MM.1S (cell line): ENCODE measurements at regions not wholly inside any gene's neighbourhood (a gene's known extent, or its start where the extent isn't known, plus 50 kb on each side); places are given as distances from the start of the nearest gene placed in this dataset.
A peak's percentile ranks its signal among the peaks of the same experiment; 100 is the strongest.

Source experiments
- DNase-seq: peaks from one replicate; pipeline ENCODE4 v3.0.0-alpha.2; 2015
- H2AFZ ChIP-seq: fragments of 300-600 bp; sonication (generic); 2 replicates; pipeline ENCODE4 v1.6.0; 2016; ENCODE audit warnings: antibody characterized with exemption, low read length
- H3F3A ChIP-seq: fragments of 300-600 bp; sonication (generic); 2 replicates; pipeline ENCODE4 v1.6.1; 2016; ENCODE audit warnings: mild to moderate bottlenecking, antibody characterized with exemption, low read length, moderate library complexity, mixed read lengths; ENCODE audit not compliant: insufficient read depth
- H3K27ac ChIP-seq: fragments of 300-600 bp; sonication (generic); 2 replicates; pipeline ENCODE4 v1.5.1; 2016; ENCODE audit warnings: mild to moderate bottlenecking, low read length
- H3K27me3 ChIP-seq: fragments of 300-600 bp; sonication (generic); replicated peaks from 2 replicates; pipeline ENCODE4 v1.6.0; 2016; ENCODE audit warnings: low read length; ENCODE audit not compliant: insufficient read depth
- H3K36me3 ChIP-seq: fragments of 300-600 bp; sonication (generic); replicated peaks from 2 replicates; pipeline ENCODE4 v1.6.1; 2016; ENCODE audit warnings: mild to moderate bottlenecking, low read length, mixed read lengths; ENCODE audit not compliant: insufficient read depth
- H3K4me1 ChIP-seq: fragments of 300-600 bp; sonication (generic); 2 replicates; pipeline ENCODE4 v1.6.1; 2016; ENCODE audit warnings: low read length, mixed read lengths
- H3K4me2 ChIP-seq: fragments of 300-600 bp; sonication (generic); 2 replicates; pipeline ENCODE4 v1.6.0; 2016; ENCODE audit warnings: low read depth, low read length
- H3K4me3 ChIP-seq: fragments of 300-600 bp; sonication (generic); 2 replicates; pipeline ENCODE4 v1.5.1; 2016; ENCODE audit warnings: low read length, mixed read lengths
- H3K79me2 ChIP-seq: fragments of 300-600 bp; sonication (generic); 2 replicates; pipeline ENCODE4 v1.6.1; 2016; ENCODE audit warnings: mixed run types, low read length, mixed read lengths
- H3K9ac ChIP-seq: fragments of 300-600 bp; sonication (generic); 2 replicates; pipeline ENCODE4 v1.6.1; 2016; ENCODE audit warnings: low read length, mixed read lengths
- H3K9me2 ChIP-seq: fragments of 300-600 bp; sonication (generic); replicated peaks from 2 replicates; pipeline ENCODE4 v1.6.1; 2016; ENCODE audit warnings: mild to moderate bottlenecking, low read length, mixed read lengths; ENCODE audit not compliant: insufficient read depth
- H3K9me3 ChIP-seq: fragments of 300-600 bp; sonication (generic); replicated peaks from 2 replicates; pipeline ENCODE4 v1.6.1; 2016; ENCODE audit warnings: mild to moderate bottlenecking, low read length, mixed read lengths; ENCODE audit not compliant: insufficient read depth
- H4K20me1 ChIP-seq: fragments of 300-600 bp; sonication (generic); 2 replicates; pipeline ENCODE4 v1.6.1; 2016; ENCODE audit warnings: mild to moderate bottlenecking, low read length, moderate library complexity, mixed read lengths; ENCODE audit not compliant: insufficient read depth
- EZH2 ChIP-seq: fragments of 300-600 bp; sonication (generic); optimal IDR thresholded peaks from 2 replicates; pipeline ENCODE3; 2017; ENCODE audit warnings: low read depth, mild to moderate bottlenecking, antibody characterized with exemption, low read length, mixed read lengths
- EZH2phosphoT487 ChIP-seq: fragments of 300-600 bp; sonication (generic); IDR thresholded peaks from 2 replicates; pipeline ENCODE4 v1.6.1; 2018; ENCODE audit warnings: antibody characterized with exemption, low read length
- TF ChIP-seq, protein P1 (sequence below): fragments of 300-600 bp; sonication (generic); IDR thresholded peaks from 2 replicates; pipeline ENCODE4 v1.5.1; 2016; ENCODE audit warnings: antibody characterized with exemption, low read length, mixed read lengths

DNA sequence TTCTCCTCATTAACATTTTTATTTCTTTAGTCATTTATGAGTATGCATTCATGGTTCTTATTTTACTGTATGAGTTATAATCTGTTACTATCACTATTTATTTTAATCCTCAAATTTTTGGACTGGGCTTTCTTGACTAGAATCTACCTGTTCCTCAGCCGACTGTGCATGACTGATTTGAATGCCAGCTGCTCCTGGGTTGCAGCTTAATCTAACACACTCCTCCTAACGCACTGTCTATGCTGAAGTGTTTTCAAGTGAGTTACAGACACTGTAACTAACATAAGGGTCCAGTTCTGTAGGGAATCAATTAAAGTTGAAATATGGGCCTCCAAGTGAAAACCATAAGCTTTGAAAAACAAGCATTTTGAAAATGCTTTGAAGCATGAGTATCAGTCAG is 137.4 kb upstream of the ARSJ start:
- H3K4me3 ChIP-seq: no peak overlapping the region
- H3K4me1 ChIP-seq: no peaks in the 10 kb centered on the region
- H3K4me2 ChIP-seq: no peak overlapping the region
- no peaks in the 10 kb centered on the region for H3F3A ChIP-seq
- no peak overlapping the region for H2AFZ ChIP-seq
- H3K27ac ChIP-seq: no peak overlapping the region
- no peaks in the 10 kb centered on the region for H3K9me2 ChIP-seq
- no peak overlapping the region for H3K9ac ChIP-seq
- H3K79me2 ChIP-seq: no peaks in the 10 kb centered on the region
- no peaks in the 10 kb centered on the region for H3K9me3 ChIP-seq
- no peaks in the 10 kb centered on the region for H4K20me1 ChIP-seq
- H3K27me3 ChIP-seq: no peaks in the 10 kb centered on the region
- no peak for DNase-seq
- no peaks in the 10 kb centered on the region for H3K36me3 ChIP-seq
- TF ChIP-seq, protein P1, sequence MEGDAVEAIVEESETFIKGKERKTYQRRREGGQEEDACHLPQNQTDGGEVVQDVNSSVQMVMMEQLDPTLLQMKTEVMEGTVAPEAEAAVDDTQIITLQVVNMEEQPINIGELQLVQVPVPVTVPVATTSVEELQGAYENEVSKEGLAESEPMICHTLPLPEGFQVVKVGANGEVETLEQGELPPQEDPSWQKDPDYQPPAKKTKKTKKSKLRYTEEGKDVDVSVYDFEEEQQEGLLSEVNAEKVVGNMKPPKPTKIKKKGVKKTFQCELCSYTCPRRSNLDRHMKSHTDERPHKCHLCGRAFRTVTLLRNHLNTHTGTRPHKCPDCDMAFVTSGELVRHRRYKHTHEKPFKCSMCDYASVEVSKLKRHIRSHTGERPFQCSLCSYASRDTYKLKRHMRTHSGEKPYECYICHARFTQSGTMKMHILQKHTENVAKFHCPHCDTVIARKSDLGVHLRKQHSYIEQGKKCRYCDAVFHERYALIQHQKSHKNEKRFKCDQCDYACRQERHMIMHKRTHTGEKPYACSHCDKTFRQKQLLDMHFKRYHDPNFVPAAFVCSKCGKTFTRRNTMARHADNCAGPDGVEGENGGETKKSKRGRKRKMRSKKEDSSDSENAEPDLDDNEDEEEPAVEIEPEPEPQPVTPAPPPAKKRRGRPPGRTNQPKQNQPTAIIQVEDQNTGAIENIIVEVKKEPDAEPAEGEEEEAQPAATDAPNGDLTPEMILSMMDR: no peak
- TF ChIP-seq EZH2 (no peak), EZH2phosphoT487 (no peak)

DNA sequence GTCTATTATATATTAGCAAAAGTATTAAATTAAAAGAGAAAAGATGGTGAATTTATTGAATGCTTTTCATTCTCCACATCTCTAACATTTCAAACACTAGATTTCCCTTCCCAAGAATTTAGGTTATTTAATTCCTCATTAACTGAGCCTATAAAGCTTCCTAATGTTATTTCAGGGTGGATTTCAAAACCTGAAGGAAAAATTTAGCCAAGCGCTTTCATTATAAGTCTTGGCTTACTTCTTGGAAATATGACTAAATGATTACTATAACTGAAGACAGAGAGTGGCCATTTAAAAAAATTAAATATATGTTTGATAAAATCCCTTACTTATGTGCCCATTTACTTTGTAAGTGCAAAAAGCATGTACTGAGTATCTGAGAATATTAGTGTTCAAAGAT is 141.8 kb upstream of the ARSJ start:
- Histone ChIP-seq H3K9me2 (no peaks in the 10 kb centered on the region), H3K36me3 (no peaks in the 10 kb centered on the region), H3K27me3 (no peaks in the 10 kb centered on the region), H3K9ac (no peak overlapping the region), H3K4me2 (no peak overlapping the region), H3K27ac (no peak overlapping the region), H3F3A (no peaks in the 10 kb centered on the region), H3K4me3 (no peak overlapping the region), H3K9me3 (no peaks in the 10 kb centered on the region), H3K4me1 (no peaks in the 10 kb centered on the region), H4K20me1 (no peaks in the 10 kb centered on the region), H2AFZ (no peak overlapping the region), H3K79me2 (no peaks in the 10 kb centered on the region)
- DNase-seq: no peak
- TF ChIP-seq, protein P1: no peak

DNA sequence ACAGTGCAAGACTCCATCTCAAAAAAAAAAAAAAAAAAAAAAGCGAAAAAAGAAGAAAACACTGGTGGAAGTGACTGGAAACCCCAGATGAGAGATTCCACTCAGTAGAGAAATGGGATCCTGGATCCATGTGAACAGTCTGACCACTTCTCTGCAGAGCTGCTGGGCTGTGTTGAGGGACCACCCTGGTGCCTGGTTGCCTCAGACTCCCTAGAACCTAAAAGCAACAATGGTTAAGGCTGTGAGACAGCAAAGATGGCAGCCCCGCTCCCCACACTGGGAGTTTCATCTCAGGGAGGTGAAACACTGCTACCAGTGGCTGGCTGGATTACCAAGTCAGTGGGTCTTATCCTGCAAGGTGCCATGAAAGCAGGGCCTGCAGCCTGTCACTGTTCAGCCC is 152.8 kb upstream of the ARSJ start:
- Histone ChIP-seq H3K4me3 (no peak overlapping the region), H3K9me2 (no peaks in the 10 kb centered on the region), H3K9me3 (no peaks in the 10 kb centered on the region), H2AFZ (no peak overlapping the region), H3K27ac (no peak overlapping the region), H4K20me1 (no peaks in the 10 kb centered on the region), H3F3A (no peaks in the 10 kb centered on the region), H3K4me2 (no peak overlapping the region), H3K9ac (no peak overlapping the region), H3K4me1 (no peaks in the 10 kb centered on the region), H3K36me3 (no peaks in the 10 kb centered on the region), H3K79me2 (no peaks in the 10 kb centered on the region), H3K27me3 (no peaks in the 10 kb centered on the region)
- TF ChIP-seq EZH2phosphoT487 (no peak), EZH2 (no peak)
- TF ChIP-seq, protein P1: no peak
- DNase-seq: no peak

DNA sequence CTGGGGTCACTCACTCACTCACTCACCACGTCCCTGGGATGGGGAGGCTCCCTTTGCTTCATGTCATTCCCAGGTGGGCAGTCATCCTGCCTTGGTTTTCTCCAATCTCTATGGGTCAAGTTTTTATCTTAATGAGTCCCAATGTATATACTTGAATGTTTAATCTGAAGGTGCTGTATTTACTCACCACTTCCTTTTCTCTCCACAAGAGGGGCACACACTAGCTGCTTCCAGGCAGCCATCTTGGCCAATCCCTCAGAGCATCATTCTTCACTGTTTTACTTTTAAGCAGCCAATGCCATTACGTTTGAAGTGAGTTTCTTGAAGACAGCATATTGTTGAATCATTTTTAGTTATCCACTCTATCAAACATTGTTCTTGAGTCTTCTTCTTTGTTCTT is 153.4 kb upstream of the ARSJ start:
- no peaks in the 10 kb centered on the region for H3K36me3 ChIP-seq
- H3K27me3 ChIP-seq: no peaks in the 10 kb centered on the region
- no peaks in the 10 kb centered on the region for H3K4me1 ChIP-seq
- H3K4me2 ChIP-seq: no peak overlapping the region
- no peaks in the 10 kb centered on the region for H3F3A ChIP-seq
- peak; percentile 14 for DNase-seq
- H2AFZ ChIP-seq: no peak overlapping the region
- no peak overlapping the region for H3K9ac ChIP-seq
- H3K9me2 ChIP-seq: no peaks in the 10 kb centered on the region
- no peaks in the 10 kb centered on the region for H3K79me2 ChIP-seq
- H3K27ac ChIP-seq: no peak overlapping the region
- no peak overlapping the region for H3K4me3 ChIP-seq
- H4K20me1 ChIP-seq: no peaks in the 10 kb centered on the region
- no peak for TF ChIP-seq EZH2phosphoT487
- TF ChIP-seq, protein P1: peak; percentile 32; the same call in 1 of the 2 replicates
- no peaks in the 10 kb centered on the region for H3K9me3 ChIP-seq
